ENCODE measurements at regions not wholly inside any gene's neighbourhood (a gene's known extent, or its start where the extent isn't known, plus 50 kb on each side); places are given as distances from the start of the nearest gene placed in this dataset.
"Not testable (repeated sequence)": the region's sequence is repeated elsewhere in the genome, so short reads cannot be mapped to it uniquely, and the experiment has no call there.

GRCh38 chr5:82596451-82596850 is 318.3 kb upstream of the RPS23 start:
- no peak for FAIRE-seq

DNA sequence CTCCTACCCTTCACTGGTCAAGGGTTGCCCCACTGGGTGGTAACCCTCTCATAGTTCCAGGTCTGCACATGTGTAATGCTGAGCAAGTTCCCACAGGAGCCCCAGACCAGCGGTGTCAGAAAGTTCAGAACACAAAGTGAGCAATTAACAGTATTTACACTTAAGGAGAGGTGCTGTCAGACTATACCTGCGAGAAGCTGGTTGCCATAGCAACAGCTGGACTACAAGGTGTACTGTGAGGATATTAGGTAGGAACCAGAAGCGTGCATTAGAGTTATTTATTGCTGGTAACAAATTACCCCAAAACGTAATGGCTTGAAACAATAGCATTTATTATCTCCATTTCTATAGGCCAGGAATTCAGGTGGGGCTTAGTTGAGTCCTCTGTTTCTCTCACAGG is 317.0 kb upstream of the RPS23 start:
- FAIRE-seq, result no peak

GRCh38 chr5:82594097-82594496 is 315.9 kb upstream of the RPS23 start:
- FAIRE-seq, result no peak

- FAIRE-seq, result no peak
Observed at GRCh38 chr5:82593481-82593880, 315.3 kb upstream of the RPS23 start.

DNA sequence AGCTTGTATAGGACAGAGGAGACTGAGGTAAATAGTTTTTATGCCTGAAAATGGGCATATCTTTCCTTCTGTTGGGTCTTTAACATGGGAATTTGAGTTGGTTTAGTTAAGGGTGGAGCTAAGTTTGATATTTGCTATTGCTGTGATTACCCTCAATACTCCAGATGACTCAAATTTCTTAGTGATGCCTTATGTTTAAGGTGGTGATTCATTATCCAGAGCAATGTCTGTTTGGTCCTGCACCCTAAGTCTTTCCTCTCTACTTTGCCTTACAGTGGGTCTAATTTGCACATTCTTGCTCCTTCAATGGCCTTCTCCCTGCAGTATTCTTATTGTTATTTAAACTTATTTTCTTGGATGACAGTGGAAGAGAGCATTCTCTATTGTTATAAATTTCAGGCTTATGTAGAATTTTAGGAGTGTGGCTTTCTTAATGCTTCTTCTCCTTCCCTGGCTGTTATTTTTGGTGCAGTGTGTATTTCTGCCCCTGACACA is 312.9 kb upstream of the RPS23 start:
- no peak for FAIRE-seq

GRCh38 chr5:82590112-82590511 is 312.0 kb upstream of the RPS23 start:
- no peak for FAIRE-seq

- FAIRE-seq, result no peak
Observed at GRCh38 chr5:82586661-82587310, 308.6 kb upstream of the RPS23 start.

- FAIRE-seq, result no peak
Observed at GRCh38 chr5:82586181-82586580, 308.0 kb upstream of the RPS23 start.

- no peak for FAIRE-seq
Observed at GRCh38 chr5:82584631-82585030, 306.5 kb upstream of the RPS23 start.

GRCh38 chr5:82583331-82583730 is 305.2 kb upstream of the RPS23 start:
- FAIRE-seq, result not testable (repeated sequence)

DNA sequence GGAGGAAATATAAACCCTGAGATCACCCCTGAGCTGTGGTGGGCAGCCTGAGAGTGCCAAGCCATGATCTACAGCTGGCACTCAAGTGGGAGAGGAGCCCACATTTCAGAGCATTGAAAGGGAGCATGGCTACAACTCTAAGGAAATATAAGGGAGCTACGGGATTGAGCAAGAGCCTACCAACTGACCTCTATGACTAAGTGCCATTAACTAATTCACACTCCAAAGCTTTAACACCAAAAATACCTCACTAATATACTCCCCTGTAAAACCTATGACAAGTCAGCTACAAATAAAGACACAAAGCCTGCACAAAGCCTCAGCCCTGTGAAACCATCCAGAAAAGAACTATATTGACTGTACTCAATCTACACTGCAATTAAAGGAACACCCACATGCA is 286.8 kb upstream of the RPS23 start:
- FAIRE-seq, result no peak

DNA sequence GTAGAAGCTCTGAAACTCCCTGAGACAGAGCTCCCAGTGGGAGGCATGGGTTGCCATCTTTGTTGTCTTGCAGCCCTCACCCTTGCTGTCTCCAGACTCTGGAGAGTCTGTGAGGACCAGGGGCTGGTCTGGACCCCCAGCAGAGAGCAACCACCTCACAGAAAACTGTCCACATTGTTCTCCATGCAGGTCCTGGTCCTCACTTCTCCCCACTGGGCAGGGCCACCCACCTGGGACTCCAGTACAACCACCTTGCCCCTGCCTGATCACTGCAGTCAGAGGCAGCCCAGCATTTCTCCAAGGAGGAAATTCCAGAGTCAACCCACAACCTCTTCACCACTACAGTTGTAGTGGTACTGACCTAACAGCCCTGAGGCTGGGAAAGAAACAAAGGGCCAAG is 285.6 kb upstream of the RPS23 start:
- FAIRE-seq, result no peak

- no peak for FAIRE-seq
Observed at GRCh38 chr5:82562696-82563240, 284.6 kb upstream of the RPS23 start.

DNA sequence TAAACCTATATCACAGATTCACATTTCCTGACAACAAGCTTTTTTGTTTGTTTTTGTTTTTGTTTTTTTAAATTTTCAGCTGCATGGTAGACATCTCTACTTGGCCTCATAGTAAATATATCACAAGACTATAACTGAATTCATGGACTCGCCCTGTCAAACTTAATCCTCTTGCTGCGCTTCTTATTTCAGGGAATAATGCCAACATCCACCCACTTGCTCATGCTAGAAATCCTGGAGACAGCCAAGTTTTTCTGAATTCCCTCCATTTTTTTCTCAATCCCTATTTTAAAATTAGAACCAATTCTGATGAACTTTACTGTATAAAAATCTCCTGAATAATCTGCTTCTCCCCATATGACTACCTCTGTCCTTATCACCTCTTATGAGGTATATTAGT is 283.6 kb upstream of the RPS23 start:
- no peak for FAIRE-seq

DNA sequence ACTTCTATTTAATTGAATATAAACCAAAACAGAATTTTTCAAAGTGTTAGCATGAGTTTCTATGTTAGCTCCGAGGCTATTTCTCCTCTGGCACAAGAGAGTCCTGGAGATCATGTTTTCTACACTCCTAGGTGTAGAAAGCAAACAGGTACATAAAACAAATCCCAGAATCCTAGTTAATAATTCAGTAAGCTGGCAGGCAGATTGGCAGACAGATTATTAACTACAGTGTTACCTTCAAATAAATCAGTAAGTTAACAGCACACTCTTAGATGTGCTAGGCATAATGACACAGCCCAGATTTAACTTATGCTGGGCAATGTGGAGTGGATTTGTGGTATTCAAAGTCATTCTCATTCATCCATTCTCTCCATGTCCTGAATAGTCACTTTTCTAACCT is 282.8 kb upstream of the RPS23 start:
- no peak for FAIRE-seq

GRCh38 chr5:82560561-82560960 is 282.4 kb upstream of the RPS23 start:
- no peak for FAIRE-seq

DNA sequence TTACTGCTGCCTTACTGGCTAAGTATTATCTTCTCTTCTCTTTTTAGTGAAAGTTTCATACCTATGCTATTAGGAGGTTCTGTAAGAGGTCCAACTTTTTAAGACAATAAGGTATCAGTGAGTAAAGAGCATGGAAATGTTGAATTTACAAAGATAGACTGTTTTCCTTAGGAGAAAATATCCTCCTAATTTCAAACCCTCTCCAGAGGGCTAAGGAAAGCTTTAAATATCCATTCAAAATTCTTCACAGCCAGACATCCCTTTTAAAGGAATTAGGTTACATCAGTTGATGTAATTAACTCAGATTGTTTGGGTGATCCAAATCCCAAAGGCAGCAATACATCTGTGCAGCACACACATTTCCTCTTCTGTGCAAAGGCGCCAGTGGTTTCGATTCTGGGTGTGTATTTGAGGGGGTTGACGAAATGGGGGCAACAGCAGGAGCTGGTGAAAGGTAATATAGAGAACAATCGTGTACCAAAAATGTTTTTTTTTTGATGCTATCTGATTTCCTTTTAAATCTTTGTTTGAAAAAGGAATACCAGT is 273.8 kb upstream of the RPS23 start:
- no peak for FAIRE-seq

- no peak for FAIRE-seq
Observed at GRCh38 chr5:82551192-82551591, 273.0 kb upstream of the RPS23 start.

DNA sequence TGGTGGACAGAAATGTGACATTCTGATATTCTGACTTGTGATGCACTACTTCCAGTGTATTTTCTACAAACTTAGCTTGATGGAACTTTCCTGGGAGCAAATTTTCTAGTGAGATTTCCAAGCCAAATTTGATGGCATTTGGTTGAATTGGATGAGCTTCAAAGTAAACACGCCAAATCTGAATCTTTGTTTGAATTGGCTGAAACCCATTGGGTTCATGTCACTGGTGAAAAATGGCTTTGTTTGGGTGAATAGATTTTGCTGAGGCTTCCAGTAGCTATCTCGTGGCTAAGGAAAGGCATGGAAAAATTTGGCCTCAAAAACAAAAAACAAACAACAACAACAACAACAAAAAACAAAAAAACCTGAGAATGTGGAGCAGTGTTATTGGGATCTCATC is 271.1 kb upstream of the RPS23 start:
- no peak for FAIRE-seq

DNA sequence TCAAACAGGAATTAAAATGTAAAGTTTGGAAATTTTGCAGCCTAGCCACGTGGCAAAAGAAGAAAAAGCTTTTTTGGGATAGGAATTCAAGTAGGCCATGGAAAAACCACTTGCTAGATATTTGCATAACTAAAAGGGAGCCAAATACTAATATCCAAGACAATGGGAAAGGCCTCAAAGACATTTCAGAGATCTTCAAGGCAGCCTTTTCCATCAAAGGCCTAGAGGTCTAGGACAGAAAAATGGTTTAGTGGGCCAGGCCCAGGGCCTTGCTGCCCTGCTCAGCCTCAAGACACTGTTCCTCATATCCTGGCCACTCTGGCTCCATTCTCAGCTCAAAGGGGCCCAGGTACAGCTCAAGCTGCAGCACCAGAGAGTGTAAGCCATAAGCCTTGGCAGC is 265.9 kb upstream of the RPS23 start:
- FAIRE-seq, result no peak

- FAIRE-seq, result no peak
Observed at GRCh38 chr5:82540301-82540700, 262.1 kb upstream of the RPS23 start.

- FAIRE-seq, result no peak
Observed at GRCh38 chr5:82538339-82539034, 260.3 kb upstream of the RPS23 start.

- peak; percentile 92 for FAIRE-seq
Observed at GRCh38 chr5:82537687-82538306, 259.6 kb upstream of the RPS23 start.

GRCh38 chr5:82534986-82535385 is 256.8 kb upstream of the RPS23 start:
- no peak for FAIRE-seq

Data from islet of Langerhans (tissue), 1 donor.